Heart left ventricle (tissue), 13 donors: ENCODE measurements at regions not wholly inside any gene's neighbourhood (a gene's known extent, or its start where the extent isn't known, plus 50 kb on each side); places are given as distances from the start of the nearest gene placed in this dataset.

Source experiments
- CTCF ChIP-seq, 12 donors: fragments of 200-600 bp; sonication (generic) in 4 of 12; IDR thresholded peaks; one replicate each; pipeline versions ENCODE4 v1.5.0 to v1.8.0; 2018 to 2022; ENCODE audit warnings: antibody characterized with exemption in 12 of 12, mild to moderate bottlenecking in 5 of 12
- POLR2A ChIP-seq, 2 donors: fragments of 450-650 bp; IDR thresholded peaks; one replicate each; pipeline ENCODE4 v1.6.1; 2017; ENCODE audit warnings: antibody characterized with exemption in 2 of 2, mild to moderate bottlenecking in 2 of 2, moderate library complexity in 2 of 2
- donor health status: ischemic (EF 13 %, LVEDD 7.1; RV severe dilation, severe dysfunction).
- donor health status: DM: no; HTN: yes; CAD: no.
- donor health status: DM: no; HTN: no; CAD: no.
- donor health status: ischemic (EF 25% LVEDD 6.9; RV normal size, moderate dysfunction).
- donor health status: ischemic (EF 25% LVEDD 5.7; RV mildly dilated, moderate dysfunction).
- donor health status: ischemic (EF 35%, LVEDD 5.7; RV mildly dilated, moderate dysfunction).
- donor health status: nonischemic (EF 11% LVEDD 7.7; RV severe dilation, severe dysfunction).
- donor health status: DM: yes; HTN: yes; CAD: no.
- donor health status: PGD.
- donor health status: ischemic (EF 29% LVEDD 5.4; RV normal size, mild dysfunction).
- donor health status: nonischemic (EF 23%, LVEDD 6.1; RV moderate dilation, normal function).

- no peak for TF ChIP-seq POLR2A (IDR thresholded peaks at IDR 0.05)
- TF ChIP-seq CTCF (IDR thresholded peaks at IDR 0.05), result no peak
Measured at GRCh38 chr16:51286272-51286671, 135.2 kb upstream of the SALL1 start.
